GM18499 (cell line): ENCODE measurements at regions not wholly inside any gene's neighbourhood (a gene's known extent, or its start where the extent isn't known, plus 50 kb on each side); places are given as distances from the start of the nearest gene placed in this dataset.
"Not testable (repeated sequence)": the region's sequence is repeated elsewhere in the genome, so short reads cannot be mapped to it uniquely, and the experiment has no call there.

ENCODE experiments used
- ATAC-seq: cut with Tn5 transposase; IDR thresholded peaks from one replicate; pipeline ENCODE4 v1.9.1; 2021; ENCODE audit warnings: moderate number of reproducible peaks; ENCODE audit not compliant: insufficient read depth, unreplicated experiment

- no peak for ATAC-seq
Measured at GRCh38 chr3:140752499-140752898, 74.6 kb downstream of the TRIM42 start.

DNA sequence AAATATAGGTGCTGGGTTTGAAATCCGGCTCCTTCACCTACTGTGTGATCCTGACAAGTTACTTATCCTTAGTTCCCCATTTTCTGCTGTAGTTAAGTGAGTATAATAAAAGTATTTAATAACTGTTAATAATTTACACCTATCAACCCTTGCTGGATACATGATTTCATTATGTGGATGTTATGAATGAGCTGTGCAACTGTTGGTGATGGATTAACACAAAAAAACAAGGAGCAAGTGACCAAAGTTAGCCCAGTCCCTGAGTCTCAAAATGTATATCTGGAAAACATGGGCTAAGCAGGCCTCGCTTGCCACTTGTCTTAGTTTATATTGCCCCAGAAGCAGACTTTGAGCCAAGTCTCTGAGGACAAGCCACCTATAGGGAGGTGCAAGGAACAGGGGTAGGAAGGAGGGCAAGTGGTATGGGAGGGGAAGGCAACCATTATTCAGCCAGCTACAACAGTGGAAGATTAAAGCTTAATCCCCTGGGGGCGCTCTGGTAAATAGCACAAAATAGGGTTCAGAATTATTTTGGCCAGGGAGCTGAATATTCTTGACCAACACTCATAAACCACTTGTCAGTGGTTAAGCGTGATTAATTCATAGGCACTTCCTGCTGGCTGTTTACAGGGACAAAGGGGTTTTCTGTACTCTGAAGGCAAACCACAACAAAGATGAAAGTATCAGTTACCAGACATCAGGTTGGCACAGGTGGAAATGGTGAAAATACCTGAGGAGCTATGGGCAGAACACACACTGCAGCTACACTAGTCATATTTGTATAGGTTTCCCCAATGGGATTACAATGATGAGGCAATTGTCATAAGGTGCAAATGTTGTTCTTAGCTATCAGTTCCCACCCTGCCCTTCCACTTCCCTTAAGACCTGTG is 76.2 kb downstream of the TRIM42 start:
- ATAC-seq = peak; percentile 46

- no peak for ATAC-seq
Measured at GRCh38 chr3:140754936-140755335, 77.1 kb downstream of the TRIM42 start.

DNA sequence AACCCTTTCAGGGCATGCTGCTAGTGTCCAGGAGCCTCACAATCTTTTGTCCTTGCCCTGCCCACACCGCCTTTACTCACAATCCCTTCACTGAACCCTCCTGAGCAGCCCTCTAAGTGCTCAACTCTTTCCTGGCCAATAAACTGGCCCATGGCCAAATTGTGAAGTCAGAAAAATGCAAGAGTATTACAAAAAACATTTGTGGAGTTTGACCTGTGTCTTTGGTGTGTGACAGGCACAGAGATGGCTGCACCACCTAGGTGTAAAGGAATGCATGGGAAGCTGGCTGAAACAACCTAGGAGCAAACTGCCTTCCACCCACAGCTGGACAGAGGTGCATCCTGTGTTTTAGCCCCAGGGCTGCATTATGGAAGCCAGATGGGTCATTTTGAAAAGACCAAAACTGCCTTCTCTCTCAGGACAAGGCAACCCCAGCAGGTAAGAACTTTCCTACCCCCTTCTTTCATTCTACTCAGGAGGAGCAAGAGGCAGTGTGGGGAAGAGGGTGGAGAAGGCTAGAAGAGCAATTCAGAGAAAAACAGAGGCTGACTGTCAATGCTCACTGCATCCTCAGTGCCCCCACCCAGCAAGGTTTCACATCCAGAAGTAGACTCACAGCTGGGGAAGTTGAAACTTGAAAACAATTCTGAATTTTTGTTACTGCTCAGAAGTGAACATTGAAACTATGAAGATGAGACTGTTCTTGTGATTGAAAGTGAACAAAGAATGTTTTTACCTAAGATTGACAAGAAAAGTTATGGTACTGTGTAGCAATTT is 78.6 kb downstream of the TRIM42 start:
- peak; percentile 68 for ATAC-seq

DNA sequence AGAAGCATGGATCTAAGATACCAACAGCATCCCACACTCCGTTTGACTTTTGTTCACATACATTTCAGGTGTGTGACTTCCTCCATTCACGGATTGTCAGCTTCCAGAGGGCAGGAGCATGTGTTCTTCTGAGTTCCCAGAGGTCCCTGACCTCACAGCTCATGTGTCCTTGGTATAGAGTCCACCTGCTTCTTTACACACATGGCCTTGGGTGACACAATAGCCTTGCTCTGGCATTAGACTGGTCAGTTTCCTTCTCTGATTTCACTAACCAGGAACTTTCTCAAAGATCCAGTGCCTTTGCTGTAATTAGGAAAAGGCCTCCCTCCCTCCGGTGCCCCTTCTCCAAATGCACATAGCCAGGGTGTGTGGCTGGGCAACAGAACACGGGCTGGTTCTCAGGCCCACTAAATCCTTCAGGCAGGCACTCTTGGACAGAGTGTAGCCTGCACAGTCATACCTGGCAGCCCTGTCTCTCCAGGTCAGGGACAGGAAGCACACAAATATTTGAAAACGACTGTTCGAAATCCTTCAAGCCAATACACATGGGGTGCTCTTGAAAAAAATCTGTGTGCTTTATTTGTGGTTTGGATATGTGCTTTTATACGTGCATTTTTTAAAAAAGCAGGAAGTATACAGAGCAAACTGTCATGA is 81.1 kb downstream of the TRIM42 start:
- no peak for ATAC-seq

DNA sequence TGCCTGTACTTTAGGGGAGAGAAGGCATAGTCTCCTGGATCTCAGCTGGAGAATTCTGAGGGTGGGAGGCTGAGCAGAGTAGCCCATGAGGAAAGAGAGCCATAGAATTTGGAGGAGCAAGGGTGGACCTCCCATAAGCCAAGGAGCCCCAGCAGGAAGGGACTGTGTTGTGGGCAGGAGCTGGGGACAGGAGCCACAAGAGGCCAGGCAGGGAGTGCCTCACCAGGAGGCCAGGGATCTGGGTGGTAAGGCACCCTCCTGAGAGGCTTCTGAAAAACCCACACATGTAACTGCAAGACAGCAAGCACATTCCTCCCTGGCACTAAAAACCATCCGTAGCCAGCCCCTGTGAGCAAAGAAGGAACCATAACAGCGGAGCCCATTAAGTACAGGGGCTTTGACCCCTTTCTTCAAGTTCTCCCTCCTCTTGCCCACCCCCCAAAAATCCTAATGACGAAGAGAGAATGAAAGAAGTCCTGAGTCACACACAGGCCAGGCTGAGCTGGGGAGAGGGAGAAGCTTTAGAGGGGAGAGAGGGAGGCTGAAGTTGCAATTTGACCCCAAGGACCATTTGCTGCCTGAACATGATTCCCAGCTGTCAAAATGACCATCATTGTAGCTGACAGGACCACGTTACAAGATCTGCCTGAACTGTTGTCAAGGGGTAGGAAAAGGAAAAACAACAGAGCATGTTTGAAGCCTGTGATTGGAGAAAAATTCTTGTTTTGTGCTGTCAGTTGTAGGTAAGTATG is 82.6 kb downstream of the TRIM42 start:
- no peak for ATAC-seq

DNA sequence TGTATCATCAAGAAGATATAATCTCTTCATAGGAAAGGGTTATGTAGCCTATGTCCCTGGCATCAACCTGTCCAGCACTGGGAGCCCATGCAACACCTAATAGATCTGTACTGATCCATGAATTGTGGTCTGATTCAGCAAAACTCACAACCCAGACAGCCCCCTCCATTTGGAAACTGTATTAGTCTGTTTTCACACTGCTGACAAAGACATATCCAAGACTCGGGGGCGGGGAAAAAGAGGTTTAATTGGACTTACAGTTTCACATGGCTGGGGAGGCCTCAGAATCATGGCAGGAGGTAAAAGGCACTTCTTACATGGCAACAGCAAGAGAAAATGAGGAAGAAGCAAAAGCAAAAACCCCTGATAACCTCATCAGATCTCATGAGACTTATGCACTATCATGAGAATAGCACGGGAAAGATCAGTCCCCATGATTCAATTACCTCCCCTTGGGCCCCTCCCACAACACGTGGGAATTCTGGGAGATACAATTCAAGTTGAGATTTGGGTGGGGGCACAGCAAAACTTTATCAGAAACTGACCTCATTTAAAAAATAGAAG is 83.3 kb downstream of the TRIM42 start:
- ATAC-seq = no peak

DNA sequence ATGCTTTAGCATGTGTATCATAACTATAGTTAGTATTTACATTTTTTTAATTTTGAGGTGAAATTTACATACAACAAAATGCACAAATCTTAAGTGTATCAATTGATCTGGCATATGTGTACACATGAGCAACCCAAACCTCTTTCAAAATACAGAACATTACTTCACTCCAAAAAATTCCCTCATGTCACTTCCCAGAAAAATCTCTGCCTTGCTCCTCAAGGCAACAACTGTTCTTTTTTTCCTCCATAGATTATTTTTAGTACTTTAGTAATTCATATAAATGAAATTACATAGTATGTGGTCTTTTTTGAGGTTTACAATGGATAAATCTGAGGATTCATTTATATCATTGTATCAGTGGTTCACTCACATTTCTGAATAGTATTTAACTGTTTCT is 84.9 kb downstream of the TRIM42 start:
- ATAC-seq = no peak

- ATAC-seq = no peak
Measured at GRCh38 chr3:140763532-140763931, 85.7 kb downstream of the TRIM42 start.

DNA sequence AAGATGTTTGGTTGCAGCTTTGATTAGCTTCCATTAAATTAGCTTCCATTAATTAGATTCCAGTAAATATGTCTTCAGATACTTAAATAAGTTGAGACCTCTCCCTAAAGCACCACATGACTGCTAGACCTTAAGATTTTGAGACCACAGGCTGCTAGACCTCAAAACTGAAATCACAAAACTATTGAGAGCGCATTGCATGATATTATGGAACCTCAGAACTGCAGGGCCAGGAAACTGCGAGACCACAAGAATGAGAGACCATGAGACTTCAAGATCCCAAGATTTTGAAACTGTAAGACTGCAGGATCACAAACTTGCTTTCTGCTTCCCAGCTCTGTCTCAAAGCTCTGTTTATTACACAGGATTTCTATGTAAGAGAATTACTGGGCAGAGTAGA is 87.4 kb downstream of the TRIM42 start:
- no peak for ATAC-seq

DNA sequence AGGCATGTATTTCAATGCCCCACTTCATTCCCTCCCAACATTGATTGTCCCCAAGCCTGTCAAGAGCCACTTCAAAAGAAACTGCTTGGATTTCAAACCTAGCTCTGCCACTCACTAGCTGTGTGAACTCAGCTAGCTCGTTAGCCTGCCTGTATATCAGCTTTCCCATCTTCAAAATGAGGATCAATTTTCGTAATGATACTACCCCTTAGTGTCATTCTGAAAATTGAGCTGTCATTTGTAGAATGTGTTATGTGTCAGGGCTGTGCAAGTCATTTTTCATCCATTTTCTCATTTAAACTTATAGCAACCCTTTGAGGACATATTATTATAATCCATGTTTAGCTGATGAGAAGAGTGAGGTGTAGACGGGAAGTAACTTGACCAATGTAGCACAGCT is 88.6 kb downstream of the TRIM42 start:
- no peak for ATAC-seq

DNA sequence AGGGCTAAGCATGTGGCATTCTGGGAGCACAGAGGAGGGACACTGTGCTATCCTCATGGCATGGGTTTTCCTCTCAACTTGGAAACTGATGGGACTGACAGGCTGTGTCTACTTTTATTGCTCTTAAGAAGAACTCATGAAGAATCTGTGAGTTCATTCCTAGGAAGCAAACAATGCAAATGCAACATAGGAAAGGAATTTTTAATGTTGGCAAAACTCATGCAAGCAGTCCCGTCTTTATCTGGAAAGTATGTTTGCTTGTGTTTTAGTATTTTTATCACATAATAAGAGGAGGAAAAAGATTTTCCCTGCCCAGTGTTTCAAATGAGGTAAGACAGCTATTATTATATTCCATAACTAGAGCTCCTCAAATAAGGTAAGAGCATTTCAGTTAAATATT is 89.7 kb downstream of the TRIM42 start:
- ATAC-seq = no peak

GRCh38 chr3:140768941-140769340 is 91.1 kb downstream of the TRIM42 start:
- no peak for ATAC-seq

GRCh38 chr3:140769951-140770350 is 92.1 kb downstream of the TRIM42 start:
- no peak for ATAC-seq

- ATAC-seq = no peak
Measured at GRCh38 chr3:140770977-140771667, 93.3 kb downstream of the TRIM42 start.

- ATAC-seq = no peak
Measured at GRCh38 chr3:140777631-140778233, 99.9 kb downstream of the TRIM42 start.

DNA sequence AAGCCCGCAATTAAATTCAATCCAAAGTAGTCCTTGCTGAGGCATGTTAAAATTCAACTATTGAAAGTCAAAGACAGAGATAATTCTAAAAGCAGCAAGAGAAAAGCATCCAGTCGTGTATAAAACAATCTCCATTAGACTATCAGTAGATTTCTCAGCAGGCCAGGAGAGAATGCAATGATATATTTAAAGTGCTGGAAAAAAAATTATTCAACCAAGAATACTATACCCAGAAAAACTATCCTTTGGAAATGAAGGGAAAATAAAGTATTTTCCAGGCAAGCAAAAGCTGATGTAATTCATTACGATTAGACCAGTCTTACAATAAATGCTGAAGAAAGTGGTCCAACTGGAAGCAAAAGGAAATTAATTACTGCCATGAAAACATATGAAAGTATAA is 113.5 kb downstream of the TRIM42 start:
- no peak for ATAC-seq

DNA sequence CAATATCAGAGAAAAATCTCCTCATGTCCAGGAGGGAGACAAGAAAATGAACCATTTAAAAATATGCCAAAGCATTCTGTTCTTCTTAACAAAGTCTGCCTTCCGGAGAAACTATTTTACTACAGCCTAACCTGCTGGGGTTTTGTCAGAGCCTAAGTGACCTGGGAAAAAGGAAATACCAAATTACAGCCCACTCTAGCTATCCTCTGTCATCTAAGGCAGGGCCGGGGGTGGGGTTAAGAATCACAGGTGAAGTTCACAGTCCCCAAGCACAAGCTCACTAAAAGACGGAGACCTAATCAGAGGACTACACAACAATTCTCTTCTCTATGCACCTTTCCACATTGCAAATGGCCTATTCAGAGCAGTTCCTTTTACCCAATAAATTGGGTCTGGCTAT is 116.6 kb downstream of the TRIM42 start:
- ATAC-seq = no peak

DNA sequence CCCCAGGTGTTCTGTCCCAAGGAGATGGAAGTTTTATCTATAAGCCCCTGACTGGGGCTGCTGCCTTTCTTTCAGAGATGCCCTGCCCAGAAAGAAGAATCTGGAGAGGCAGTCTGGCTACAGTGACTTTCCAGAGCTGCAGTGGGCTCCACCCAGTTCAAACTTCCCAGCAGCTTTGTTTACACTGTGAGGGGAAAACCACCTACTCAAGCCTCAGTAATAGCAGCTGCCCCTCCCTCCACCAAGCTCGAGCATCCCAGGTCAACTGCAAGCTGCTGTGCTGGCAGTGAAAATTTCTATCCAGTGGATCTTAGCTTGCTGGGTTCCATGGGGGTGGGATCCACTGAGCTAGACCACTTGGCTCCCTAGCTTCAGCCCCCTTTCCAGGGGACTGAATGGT is 125.0 kb downstream of the TRIM42 start:
- not testable (repeated sequence) for ATAC-seq
